ENCODE measurements at regions not wholly inside any gene's neighbourhood (a gene's known extent, or its start where the extent isn't known, plus 50 kb on each side); places are given as distances from the start of the nearest gene placed in this dataset.

DNA sequence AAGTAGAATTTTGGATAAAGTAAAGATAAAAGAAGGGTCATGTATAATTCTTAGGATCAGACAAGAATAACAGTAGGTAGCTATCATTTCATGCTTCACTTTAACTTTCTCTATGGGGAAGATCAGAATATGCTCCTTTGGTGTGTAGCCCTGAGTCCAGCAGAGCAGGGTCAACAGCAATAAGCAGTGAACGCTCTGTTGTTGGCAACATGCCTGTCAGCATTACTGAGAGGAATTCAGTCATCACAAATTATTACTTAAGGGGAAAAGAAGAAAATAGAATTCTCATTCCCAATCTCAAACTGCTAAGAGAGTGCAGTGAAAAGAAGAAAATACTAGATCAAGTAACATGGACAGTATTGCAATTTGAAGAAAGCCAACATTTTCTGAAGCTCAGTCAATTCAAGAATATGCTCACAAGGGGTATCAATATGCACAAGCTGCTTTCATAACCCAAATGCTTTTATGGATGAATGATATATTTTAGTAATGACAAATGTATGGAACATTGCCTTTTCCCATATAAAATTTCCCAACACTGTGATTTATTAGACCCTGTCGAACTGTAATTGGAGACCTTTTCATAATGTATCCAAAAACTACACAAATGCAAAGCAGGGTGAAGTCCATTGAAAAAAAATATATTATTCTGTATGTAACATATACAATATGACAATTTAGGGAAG, 1359.4 kb downstream of the EFNA5 start:
- Mint-ChIP-seq H3K36me3 (ENCODE audit: insufficient read depth, unreplicated experiment) (no peaks in the 10 kb centered on the region), H3K4me3 (ENCODE audit: unreplicated experiment) (no peak overlapping the region), H3K4me1 (ENCODE audit: insufficient read depth, unreplicated experiment) (no peaks in the 10 kb centered on the region), H3K27ac (ENCODE audit: low read depth, unreplicated experiment) (no peak overlapping the region), H3K27me3 (ENCODE audit: insufficient read depth, unreplicated experiment) (no peaks in the 10 kb centered on the region), H3K9me3 (ENCODE audit: unreplicated experiment) (no peaks in the 10 kb centered on the region)
- intact Hi-C loops (cut with micrococcal nuclease) = no loop called here
- no peak for DNase-seq (ENCODE audit: unreplicated experiment)
- CTCF ChIA-PET = interaction anchor here (0.6 to 0.7 kb wide), 4 partner anchors 1041 to 1499 kb away, joined by 3 read pairs; no protein-coding TSS in a partner anchor
- POLR2A ChIA-PET = interaction anchor here (0.6 kb wide), 1 partner anchor 1447 kb away, joined by 3 read pairs; no protein-coding TSS in a partner anchor
- TF ChIP-seq, protein P1, sequence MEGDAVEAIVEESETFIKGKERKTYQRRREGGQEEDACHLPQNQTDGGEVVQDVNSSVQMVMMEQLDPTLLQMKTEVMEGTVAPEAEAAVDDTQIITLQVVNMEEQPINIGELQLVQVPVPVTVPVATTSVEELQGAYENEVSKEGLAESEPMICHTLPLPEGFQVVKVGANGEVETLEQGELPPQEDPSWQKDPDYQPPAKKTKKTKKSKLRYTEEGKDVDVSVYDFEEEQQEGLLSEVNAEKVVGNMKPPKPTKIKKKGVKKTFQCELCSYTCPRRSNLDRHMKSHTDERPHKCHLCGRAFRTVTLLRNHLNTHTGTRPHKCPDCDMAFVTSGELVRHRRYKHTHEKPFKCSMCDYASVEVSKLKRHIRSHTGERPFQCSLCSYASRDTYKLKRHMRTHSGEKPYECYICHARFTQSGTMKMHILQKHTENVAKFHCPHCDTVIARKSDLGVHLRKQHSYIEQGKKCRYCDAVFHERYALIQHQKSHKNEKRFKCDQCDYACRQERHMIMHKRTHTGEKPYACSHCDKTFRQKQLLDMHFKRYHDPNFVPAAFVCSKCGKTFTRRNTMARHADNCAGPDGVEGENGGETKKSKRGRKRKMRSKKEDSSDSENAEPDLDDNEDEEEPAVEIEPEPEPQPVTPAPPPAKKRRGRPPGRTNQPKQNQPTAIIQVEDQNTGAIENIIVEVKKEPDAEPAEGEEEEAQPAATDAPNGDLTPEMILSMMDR (IDR thresholded peaks at IDR 0.05; ENCODE audit: unreplicated experiment) = no peak
- no TSS peak for BruUV-seq (replicated peaks)

DNA sequence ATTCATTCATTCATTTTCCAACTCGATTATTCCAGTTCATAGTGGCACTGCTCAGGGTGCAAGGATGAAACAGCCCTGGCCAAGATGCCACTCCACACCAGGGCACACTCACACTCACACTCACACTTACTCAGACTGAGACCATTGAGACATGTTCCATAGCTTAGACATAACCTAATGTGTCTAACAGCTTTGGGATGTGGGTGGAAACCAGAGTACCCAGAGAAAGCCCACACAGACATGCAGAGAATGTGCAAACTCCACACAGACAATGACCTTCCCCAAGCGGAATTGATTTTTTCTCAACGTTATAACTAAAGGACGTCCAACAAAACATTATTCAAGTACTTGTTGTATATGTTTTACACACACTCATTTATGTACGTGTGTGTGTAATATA, 1363.5 kb downstream of the EFNA5 start:
- H3K36me3 Mint-ChIP-seq (ENCODE audit: insufficient read depth, unreplicated experiment) = no peaks in the 10 kb centered on the region
- intact Hi-C loops (cut with micrococcal nuclease) = no loop called here
- no peaks in the 10 kb centered on the region for H3K27me3 Mint-ChIP-seq (ENCODE audit: insufficient read depth, unreplicated experiment)
- CTCF ChIA-PET = interaction anchor here (0.6 kb wide), 1 partner anchor 214 kb away, joined by 3 read pairs; no protein-coding TSS in a partner anchor
- H3K4me1 Mint-ChIP-seq (ENCODE audit: insufficient read depth, unreplicated experiment) = no peaks in the 10 kb centered on the region
- POLR2A ChIA-PET = no interaction called here
- DNase-seq (ENCODE audit: unreplicated experiment) = no peak
- TF ChIP-seq, protein P1 (IDR thresholded peaks at IDR 0.05; ENCODE audit: unreplicated experiment) = no peak
- no TSS peak for BruUV-seq (replicated peaks)
- H3K4me3 Mint-ChIP-seq (ENCODE audit: unreplicated experiment) = no peak overlapping the region
- no peaks in the 10 kb centered on the region for H3K9me3 Mint-ChIP-seq (ENCODE audit: unreplicated experiment)
- H3K27ac Mint-ChIP-seq (ENCODE audit: low read depth, unreplicated experiment) = no peak overlapping the region

DNA sequence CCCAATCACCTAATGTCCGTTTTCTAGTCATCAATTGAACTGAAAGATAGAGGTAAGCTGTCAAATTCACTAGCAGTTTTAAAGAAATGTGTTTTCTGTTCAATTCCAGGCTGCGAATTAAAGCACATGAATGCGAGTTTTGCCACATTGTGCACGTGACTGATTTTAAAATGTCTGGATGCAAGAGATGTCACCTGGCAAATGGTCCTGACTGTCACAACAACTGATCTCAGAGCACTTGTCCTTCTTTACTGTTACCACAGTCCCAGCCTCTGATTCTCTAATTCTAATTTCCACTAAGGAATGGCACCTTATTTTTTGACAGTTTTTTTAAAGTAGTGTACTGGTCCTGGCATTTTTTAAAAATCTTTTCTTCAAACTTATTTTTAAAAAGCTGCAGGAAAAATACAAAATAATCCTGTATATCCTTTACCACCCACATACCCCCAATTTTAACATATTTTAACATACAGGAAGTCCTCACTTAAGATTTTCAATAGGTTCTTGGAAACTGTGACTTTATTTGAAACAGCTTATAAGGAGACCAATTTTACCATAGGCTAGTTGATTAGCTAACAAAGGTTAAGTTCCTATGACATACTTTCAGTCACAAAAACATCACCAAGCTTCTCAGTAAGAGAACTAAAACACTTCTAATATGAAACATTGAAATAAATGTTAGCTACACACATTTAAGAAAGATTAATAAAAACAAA, 1364.3 kb downstream of the EFNA5 start:
- BruUV-seq (replicated peaks) = no TSS peak
- Mint-ChIP-seq H3K36me3 (ENCODE audit: insufficient read depth, unreplicated experiment) (no peaks in the 10 kb centered on the region), H3K27me3 (ENCODE audit: insufficient read depth, unreplicated experiment) (no peaks in the 10 kb centered on the region), H3K27ac (ENCODE audit: low read depth, unreplicated experiment) (no peak overlapping the region), H3K9me3 (ENCODE audit: unreplicated experiment) (no peaks in the 10 kb centered on the region), H3K4me3 (ENCODE audit: unreplicated experiment) (no peak overlapping the region), H3K4me1 (ENCODE audit: insufficient read depth, unreplicated experiment) (no peaks in the 10 kb centered on the region)
- intact Hi-C loops (cut with micrococcal nuclease) = no loop called here
- TF ChIP-seq, protein P1 (IDR thresholded peaks at IDR 0.05; ENCODE audit: unreplicated experiment) = no peak
- DNase-seq (ENCODE audit: unreplicated experiment) = no peak
- ChIA-PET CTCF (interaction anchor here (0.5 to 0.7 kb wide), 3 partner anchors 28 to 1566 kb away, joined by 3 read pairs; no protein-coding TSS in a partner anchor), POLR2A (interaction anchor here (0.6 kb wide), 1 partner anchor 757 kb away, joined by 5 read pairs; no protein-coding TSS in a partner anchor)

DNA sequence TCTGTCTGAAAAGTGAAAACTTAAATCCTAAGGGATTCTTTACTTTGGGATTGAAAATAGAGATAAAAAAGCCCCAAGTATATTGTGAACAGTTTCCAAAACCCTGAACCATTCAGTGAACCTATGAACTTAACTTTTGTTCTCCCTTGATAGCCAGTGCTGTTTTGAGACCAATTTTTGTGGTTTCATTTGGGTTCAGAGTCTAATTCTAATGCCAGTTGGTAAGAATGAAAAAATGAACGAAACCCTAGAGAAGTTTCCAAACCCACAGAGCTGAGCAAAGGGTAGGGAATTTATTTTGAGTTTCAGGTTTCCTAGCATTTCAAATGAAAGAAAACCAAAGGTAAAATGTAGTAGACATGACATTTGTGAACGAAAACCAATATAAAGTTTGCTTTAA, 1366.8 kb downstream of the EFNA5 start:
- ChIA-PET POLR2A (interaction anchor here (1.6 kb wide), 1 partner anchor 11 kb away, joined by 4 read pairs; no protein-coding TSS in a partner anchor), CTCF (interaction anchor here (1.1 kb wide), 1 partner anchor 1209 kb away, joined by 4 read pairs; no protein-coding TSS in a partner anchor)
- Mint-ChIP-seq H3K4me3 (ENCODE audit: unreplicated experiment) (no peak overlapping the region), H3K4me1 (ENCODE audit: insufficient read depth, unreplicated experiment) (no peaks in the 10 kb centered on the region), H3K27ac (ENCODE audit: low read depth, unreplicated experiment) (no peak overlapping the region), H3K27me3 (ENCODE audit: insufficient read depth, unreplicated experiment) (no peaks in the 10 kb centered on the region), H3K9me3 (ENCODE audit: unreplicated experiment) (no peaks in the 10 kb centered on the region), H3K36me3 (ENCODE audit: insufficient read depth, unreplicated experiment) (no peaks in the 10 kb centered on the region)
- BruUV-seq (replicated peaks) = no TSS peak
- TF ChIP-seq, protein P1 (IDR thresholded peaks at IDR 0.05; ENCODE audit: unreplicated experiment) = no peak
- intact Hi-C loops (cut with micrococcal nuclease) = no loop called here
- DNase-seq (ENCODE audit: unreplicated experiment) = no peak

All from MCF 10A (cell line).